ENCODE measurements at regions not wholly inside any gene's neighbourhood (a gene's known extent, or its start where the extent isn't known, plus 50 kb on each side); places are given as distances from the start of the nearest gene placed in this dataset.

GRCh38 chr2:217307023-217307422, 447.2 kb upstream of the TNP1 start:
- DNase-seq (ENCODE audit: low read depth) = no peak
- TF ChIP-seq CTCF (IDR thresholded peaks at IDR 0.05; ENCODE audit: insufficient read depth, low read length, poor library complexity, severe bottlenecking) = no peak

GRCh38 chr2:217305882-217306281, 446.0 kb upstream of the TNP1 start:
- no peak for TF ChIP-seq CTCF (IDR thresholded peaks at IDR 0.05; ENCODE audit: insufficient read depth, low read length, poor library complexity, severe bottlenecking)
- DNase-seq (ENCODE audit: low read depth) = no peak
- Histone ChIP-seq H3K36me3 (ENCODE audit: control insufficient read depth, insufficient read depth, low read length) (no peaks in the 10 kb centered on the region), H3K4me3 (ENCODE audit: low read depth, low read length) (no peak overlapping the region), H3K27me3 (ENCODE audit: control insufficient read depth, insufficient read depth, low read length) (no peaks in the 10 kb centered on the region)

More at GRCh38 chr2:217307023-217307422, 447.2 kb upstream of the TNP1 start:
- no peaks in the 10 kb centered on the region for H3K27me3 ChIP-seq (ENCODE audit: control insufficient read depth, insufficient read depth, low read length)
- H3K36me3 ChIP-seq (ENCODE audit: control insufficient read depth, insufficient read depth, low read length) = no peaks in the 10 kb centered on the region
- H3K4me3 ChIP-seq (ENCODE audit: low read depth, low read length) = no peak overlapping the region

GRCh38 chr2:217304582-217304981, 444.7 kb upstream of the TNP1 start:
- no peak for DNase-seq (ENCODE audit: low read depth)
- Histone ChIP-seq H3K36me3 (ENCODE audit: control insufficient read depth, insufficient read depth, low read length) (no peaks in the 10 kb centered on the region), H3K27me3 (ENCODE audit: control insufficient read depth, insufficient read depth, low read length) (no peaks in the 10 kb centered on the region), H3K4me3 (ENCODE audit: low read depth, low read length) (no peak overlapping the region)
- TF ChIP-seq CTCF (IDR thresholded peaks at IDR 0.05; ENCODE audit: insufficient read depth, low read length, poor library complexity, severe bottlenecking) = no peak

- DNase-seq (ENCODE audit: low read depth) = no peak
- no peak overlapping the region for H3K4me3 ChIP-seq (ENCODE audit: low read depth, low read length)
- TF ChIP-seq CTCF (IDR thresholded peaks at IDR 0.05; ENCODE audit: insufficient read depth, low read length, poor library complexity, severe bottlenecking) = no peak
- H3K27me3 ChIP-seq (ENCODE audit: control insufficient read depth, insufficient read depth, low read length) = no peaks in the 10 kb centered on the region
- no peaks in the 10 kb centered on the region for H3K36me3 ChIP-seq (ENCODE audit: control insufficient read depth, insufficient read depth, low read length)
Observed at GRCh38 chr2:217302856-217303255, 443.0 kb upstream of the TNP1 start.

GRCh38 chr2:217301142-217301925, 441.5 kb upstream of the TNP1 start:
- no peaks in the 10 kb centered on the region for H3K36me3 ChIP-seq (ENCODE audit: control insufficient read depth, insufficient read depth, low read length)
- H3K4me3 ChIP-seq (ENCODE audit: low read depth, low read length) = no peak overlapping the region
- no peak for DNase-seq (ENCODE audit: low read depth)
- no peak for TF ChIP-seq CTCF (IDR thresholded peaks at IDR 0.05; ENCODE audit: insufficient read depth, low read length, poor library complexity, severe bottlenecking)
- H3K27me3 ChIP-seq (ENCODE audit: control insufficient read depth, insufficient read depth, low read length) = no peaks in the 10 kb centered on the region

GRCh38 chr2:217299590-217299989, 439.7 kb upstream of the TNP1 start:
- Histone ChIP-seq H3K27me3 (ENCODE audit: control insufficient read depth, insufficient read depth, low read length) (no peaks in the 10 kb centered on the region), H3K4me3 (ENCODE audit: low read depth, low read length) (no peak overlapping the region), H3K36me3 (ENCODE audit: control insufficient read depth, insufficient read depth, low read length) (no peaks in the 10 kb centered on the region)
- TF ChIP-seq CTCF (IDR thresholded peaks at IDR 0.05; ENCODE audit: insufficient read depth, low read length, poor library complexity, severe bottlenecking) = no peak
- no peak for DNase-seq (ENCODE audit: low read depth)
